Activated CD4-positive, alpha-beta T cell treated with anti-CD3 and anti-CD28 coated beads, Interleukin-2, amount 10 ng/mL, durations not matched to agents 24 days and 14 days (primary cell): ENCODE measurements at regions not wholly inside any gene's neighbourhood (a gene's known extent, or its start where the extent isn't known, plus 50 kb on each side); places are given as distances from the start of the nearest gene placed in this dataset.
"Not testable (repeated sequence)": the region's sequence is repeated elsewhere in the genome, so short reads cannot be mapped to it uniquely, and the experiment has no call there.

Experiments used
- DNase-seq: peaks from one replicate; pipeline ENCODE4 v3.0.0; 2022
- H3K27ac Mint-ChIP-seq: one replicate; pipeline ENCODE4 v1.8.0; 2022; ENCODE audit warnings: mild to moderate bottlenecking, mixed read lengths
- H3K27me3 Mint-ChIP-seq: one replicate; pipeline ENCODE4 v1.8.0; 2022; ENCODE audit warnings: mixed read lengths
- H3K36me3 Mint-ChIP-seq: one replicate; pipeline ENCODE4 v1.8.0; 2022; ENCODE audit warnings: low read depth, mild to moderate bottlenecking, mixed read lengths
- H3K4me1 Mint-ChIP-seq: one replicate; pipeline ENCODE4 v1.8.0; 2021; ENCODE audit warnings: mixed read lengths
- H3K4me3 Mint-ChIP-seq: one replicate; pipeline ENCODE4 v1.8.0; 2022; ENCODE audit warnings: mild to moderate bottlenecking, moderate library complexity, mixed read lengths
- H3K9me3 Mint-ChIP-seq: one replicate; pipeline ENCODE4 v1.8.0; 2021; ENCODE audit warnings: mixed read lengths
- intact Hi-C: fragments of 100-400 bp; cut with micrococcal nuclease; formaldehyde crosslinking; loops from one replicate; pipeline ENCODE4 v1.15.1; 2023

GRCh38 chr10:81207359-81207758 lies 667.6 kb upstream of the NRG3 start:
- H3K27ac Mint-ChIP-seq, H3K4me3 Mint-ChIP-seq, DNase-seq, H3K27me3 Mint-ChIP-seq, H3K36me3 Mint-ChIP-seq, intact Hi-C loops, H3K9me3 Mint-ChIP-seq, H3K4me1 Mint-ChIP-seq: not testable (repeated sequence)

- no peak for DNase-seq
- intact Hi-C loops: no loop called here
- Mint-ChIP-seq H3K36me3 (no peaks in the 10 kb centered on the region), H3K4me3 (no peak overlapping the region), H3K27ac (no peak overlapping the region), H3K27me3 (no peaks in the 10 kb centered on the region), H3K9me3 (no peaks in the 10 kb centered on the region), H3K4me1 (no peaks in the 10 kb centered on the region)
Measured at GRCh38 chr10:81213370-81213769, 661.6 kb upstream of the NRG3 start.

DNA sequence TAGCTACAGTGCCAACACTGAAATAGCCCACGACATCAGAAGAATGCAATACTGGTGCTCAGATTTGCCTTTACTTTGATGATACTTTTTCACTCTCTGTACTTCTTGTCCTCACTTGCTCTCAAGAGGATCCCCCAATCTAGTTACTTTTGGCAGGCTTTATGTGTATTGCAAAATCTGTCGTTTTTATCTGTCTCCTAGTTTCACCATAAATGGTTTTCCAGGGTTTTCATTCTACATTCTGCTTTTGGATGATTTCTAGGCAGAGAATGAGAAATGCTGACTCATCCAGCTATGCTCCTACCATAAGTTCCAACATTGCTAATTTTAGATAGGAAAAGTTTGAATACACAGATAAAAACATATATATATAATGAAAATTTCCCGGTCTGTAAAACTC lies 659.5 kb upstream of the NRG3 start:
- Mint-ChIP-seq H3K4me1 (no peaks in the 10 kb centered on the region), H3K36me3 (no peaks in the 10 kb centered on the region), H3K27me3 (no peaks in the 10 kb centered on the region), H3K4me3 (no peak overlapping the region), H3K9me3 (no peaks in the 10 kb centered on the region), H3K27ac (no peak overlapping the region)
- no peak for DNase-seq
- intact Hi-C loops: no loop called here

GRCh38 chr10:81216949-81217348 lies 658.0 kb upstream of the NRG3 start:
- no peak for DNase-seq
- H3K27ac Mint-ChIP-seq: no peak overlapping the region
- H3K27me3 Mint-ChIP-seq: no peaks in the 10 kb centered on the region
- H3K36me3 Mint-ChIP-seq: no peaks in the 10 kb centered on the region
- no peaks in the 10 kb centered on the region for H3K9me3 Mint-ChIP-seq
- no peak overlapping the region for H3K4me3 Mint-ChIP-seq
- no peaks in the 10 kb centered on the region for H3K4me1 Mint-ChIP-seq
- intact Hi-C loops: no loop called here

DNA sequence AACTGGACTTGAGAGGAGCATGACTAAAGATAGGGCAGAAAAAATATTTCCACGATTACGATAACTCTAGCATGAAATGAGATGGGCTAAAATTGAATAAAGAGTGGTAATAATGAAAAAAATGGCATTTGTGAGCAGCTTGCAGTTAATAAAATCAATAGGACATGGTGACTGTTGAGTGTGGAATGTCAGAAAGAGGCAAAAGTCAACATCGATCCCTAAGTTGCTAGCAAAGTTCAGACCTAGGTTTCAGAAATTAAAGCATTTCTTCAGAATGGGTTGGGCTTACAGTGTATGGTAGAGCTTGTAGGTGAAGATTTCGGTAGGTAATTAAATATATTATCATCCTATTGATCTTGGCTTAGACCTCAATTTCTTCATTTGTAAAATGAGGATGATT lies 656.7 kb upstream of the NRG3 start:
- Mint-ChIP-seq H3K4me3 (no peak overlapping the region), H3K9me3 (no peaks in the 10 kb centered on the region), H3K4me1 (no peaks in the 10 kb centered on the region), H3K27ac (no peak overlapping the region), H3K36me3 (no peaks in the 10 kb centered on the region), H3K27me3 (no peaks in the 10 kb centered on the region)
- DNase-seq: no peak
- intact Hi-C loops: no loop called here

- Mint-ChIP-seq H3K27me3 (no peaks in the 10 kb centered on the region), H3K4me1 (no peaks in the 10 kb centered on the region), H3K4me3 (no peak overlapping the region), H3K27ac (no peak overlapping the region), H3K9me3 (no peaks in the 10 kb centered on the region), H3K36me3 (no peaks in the 10 kb centered on the region)
- intact Hi-C loops: no loop called here
- no peak for DNase-seq
Measured at GRCh38 chr10:81219758-81220157, 655.2 kb upstream of the NRG3 start.

DNA sequence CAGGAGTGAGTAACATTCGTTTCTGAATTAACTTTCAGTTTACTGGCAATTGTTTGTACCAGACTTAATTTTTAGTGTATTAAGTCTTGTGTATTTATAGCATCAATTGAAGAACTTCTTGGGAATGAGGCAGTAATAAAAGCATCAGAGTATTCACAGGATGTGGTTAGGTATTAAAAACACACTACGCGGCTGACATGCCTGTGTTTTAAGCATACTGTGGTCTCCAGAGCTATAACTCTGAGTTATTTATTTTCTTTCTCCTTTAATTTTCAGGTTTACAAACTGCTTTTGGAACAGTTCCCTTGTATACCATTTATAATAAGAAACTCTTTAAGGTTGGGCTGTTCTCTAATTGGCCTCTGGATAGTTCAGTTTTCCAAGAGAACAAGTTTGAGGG lies 626.1 kb upstream of the NRG3 start:
- H3K27me3 Mint-ChIP-seq: no peaks in the 10 kb centered on the region
- no peak overlapping the region for H3K27ac Mint-ChIP-seq
- no peaks in the 10 kb centered on the region for H3K36me3 Mint-ChIP-seq
- no peak overlapping the region for H3K4me3 Mint-ChIP-seq
- H3K9me3 Mint-ChIP-seq: no peaks in the 10 kb centered on the region
- DNase-seq: no peak
- intact Hi-C loops: no loop called here
- H3K4me1 Mint-ChIP-seq: no peaks in the 10 kb centered on the region

DNA sequence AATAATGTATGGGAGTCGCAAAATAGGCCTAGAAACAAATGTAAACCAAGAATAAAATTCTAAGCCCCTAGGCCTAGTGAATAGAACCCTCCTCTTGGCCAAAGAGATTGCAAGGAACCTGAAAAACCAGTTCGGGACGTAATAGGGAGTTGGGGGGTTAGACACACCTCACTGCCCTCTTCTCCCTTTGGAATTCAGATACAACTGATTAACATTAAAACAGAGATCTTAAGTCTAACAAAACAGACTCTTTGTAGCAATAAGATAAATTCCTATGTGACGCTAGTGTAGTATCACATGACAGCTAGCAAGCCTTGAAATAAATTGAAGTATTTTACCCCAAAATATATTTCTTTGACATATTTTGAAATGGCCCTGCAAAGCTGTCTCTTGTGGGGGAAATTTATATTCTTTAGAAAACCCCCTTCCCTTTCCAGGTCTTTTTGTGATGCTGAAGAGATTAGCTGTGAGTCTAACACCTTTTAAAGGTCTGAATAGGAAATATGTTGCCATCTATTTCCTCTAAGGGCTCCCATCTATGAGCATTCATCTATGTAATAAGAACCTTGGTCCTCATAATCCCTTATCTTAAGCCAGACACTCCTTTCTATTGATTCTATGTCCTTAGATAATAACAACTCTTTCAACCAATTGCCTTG lies 623.4 kb upstream of the NRG3 start:
- Mint-ChIP-seq H3K9me3 (no peaks in the 10 kb centered on the region), H3K36me3 (no peaks in the 10 kb centered on the region), H3K4me3 (no peak overlapping the region), H3K27ac (no peak overlapping the region), H3K4me1 (no peaks in the 10 kb centered on the region), H3K27me3 (no peaks in the 10 kb centered on the region)
- no peak for DNase-seq
- intact Hi-C loops: no loop called here

GRCh38 chr10:81264991-81265390 lies 610.0 kb upstream of the NRG3 start:
- H3K27me3 Mint-ChIP-seq, H3K36me3 Mint-ChIP-seq, intact Hi-C loops, H3K9me3 Mint-ChIP-seq, H3K4me3 Mint-ChIP-seq, H3K27ac Mint-ChIP-seq, H3K4me1 Mint-ChIP-seq, DNase-seq: not testable (repeated sequence)

GRCh38 chr10:81270051-81270450 lies 604.9 kb upstream of the NRG3 start:
- Mint-ChIP-seq H3K4me3 (no peak overlapping the region), H3K27me3 (no peaks in the 10 kb centered on the region), H3K4me1 (no peaks in the 10 kb centered on the region), H3K36me3 (no peaks in the 10 kb centered on the region), H3K9me3 (no peaks in the 10 kb centered on the region), H3K27ac (no peak overlapping the region)
- no peak for DNase-seq
- intact Hi-C loops: no loop called here

GRCh38 chr10:81280497-81281479 lies 594.2 kb upstream of the NRG3 start:
- no peak for DNase-seq
- Mint-ChIP-seq H3K36me3 (no peaks in the 10 kb centered on the region), H3K4me3 (no peak overlapping the region), H3K27me3 (no peaks in the 10 kb centered on the region), H3K9me3 (peaks cover 2% of the 10 kb centered on the region), H3K4me1 (no peaks in the 10 kb centered on the region), H3K27ac (no peak overlapping the region)
- intact Hi-C loops: no loop called here

- Mint-ChIP-seq H3K36me3 (no peaks in the 10 kb centered on the region), H3K4me3 (no peak overlapping the region), H3K27ac (no peak overlapping the region), H3K27me3 (no peaks in the 10 kb centered on the region), H3K9me3 (no peaks in the 10 kb centered on the region), H3K4me1 (no peaks in the 10 kb centered on the region)
- no peak for DNase-seq
- intact Hi-C loops: no loop called here
Measured at GRCh38 chr10:81288544-81288943, 586.5 kb upstream of the NRG3 start.

DNA sequence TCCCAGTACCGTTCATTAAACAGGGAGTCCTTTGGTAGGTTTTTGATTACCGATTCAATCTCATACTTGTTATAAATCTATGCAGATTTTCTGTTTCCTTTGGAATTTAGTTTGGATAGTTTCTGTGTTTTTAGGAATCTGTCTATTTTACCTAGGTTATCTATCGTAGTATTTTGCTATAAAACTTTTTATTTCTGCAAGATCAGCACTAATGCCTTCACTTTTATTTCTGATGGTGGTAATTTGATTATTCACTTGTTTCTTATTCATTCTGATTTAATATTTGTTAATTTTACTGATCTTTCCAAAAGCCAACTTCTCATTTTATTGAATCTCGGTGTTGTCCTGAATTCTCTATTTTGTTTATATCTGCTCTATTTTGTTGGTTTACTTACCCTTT lies 577.7 kb upstream of the NRG3 start:
- H3K9me3 Mint-ChIP-seq: no peaks in the 10 kb centered on the region
- no peaks in the 10 kb centered on the region for H3K36me3 Mint-ChIP-seq
- H3K4me3 Mint-ChIP-seq: no peak overlapping the region
- no peak for DNase-seq
- H3K27me3 Mint-ChIP-seq: no peaks in the 10 kb centered on the region
- H3K4me1 Mint-ChIP-seq: no peaks in the 10 kb centered on the region
- no peak overlapping the region for H3K27ac Mint-ChIP-seq
- intact Hi-C loops: no loop called here

GRCh38 chr10:81303656-81304055 lies 571.3 kb upstream of the NRG3 start:
- no peak overlapping the region for H3K27ac Mint-ChIP-seq
- H3K36me3 Mint-ChIP-seq: no peaks in the 10 kb centered on the region
- H3K27me3 Mint-ChIP-seq: no peaks in the 10 kb centered on the region
- peaks cover 7% of the 10 kb centered on the region for H3K9me3 Mint-ChIP-seq
- intact Hi-C loops: no loop called here
- DNase-seq: no peak
- H3K4me3 Mint-ChIP-seq: no peak overlapping the region
- no peaks in the 10 kb centered on the region for H3K4me1 Mint-ChIP-seq
